ENCODE measurements at regions not wholly inside any gene's neighbourhood (a gene's known extent, or its start where the extent isn't known, plus 50 kb on each side); places are given as distances from the start of the nearest gene placed in this dataset.

DNA sequence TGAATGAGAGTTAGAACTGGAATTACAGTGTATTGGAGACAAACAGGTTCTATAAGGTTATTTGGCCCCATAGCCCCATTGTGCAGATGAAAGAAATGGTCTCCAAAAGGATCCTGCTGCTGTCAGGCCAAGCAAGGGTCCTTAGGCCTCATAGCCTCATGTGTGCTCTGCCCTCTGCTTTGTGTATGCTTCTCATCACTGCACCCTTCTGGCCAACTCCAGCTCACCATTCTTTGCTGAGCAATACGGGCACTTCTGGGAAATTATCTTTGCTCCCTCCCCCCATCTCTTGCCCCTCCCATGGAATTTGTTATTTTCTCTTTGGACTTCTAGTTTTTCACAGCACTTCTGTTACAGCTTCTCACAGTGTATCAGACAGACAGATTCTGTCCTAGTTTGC, 298.8 kb downstream of the FOXA2 start:
- H3K4me1 ChIP-seq: no peaks in the 10 kb centered on the region
- H3K36me3 ChIP-seq: no peaks in the 10 kb centered on the region
- no peak overlapping the region for H3K4me3 ChIP-seq
- 14 to 21% methylated on average over 1 of the region's 1 CpG for WGBS, 2 donors
- DNase-seq: no peak
- no peak overlapping the region for H3K27ac ChIP-seq
- TF ChIP-seq, protein P1, sequence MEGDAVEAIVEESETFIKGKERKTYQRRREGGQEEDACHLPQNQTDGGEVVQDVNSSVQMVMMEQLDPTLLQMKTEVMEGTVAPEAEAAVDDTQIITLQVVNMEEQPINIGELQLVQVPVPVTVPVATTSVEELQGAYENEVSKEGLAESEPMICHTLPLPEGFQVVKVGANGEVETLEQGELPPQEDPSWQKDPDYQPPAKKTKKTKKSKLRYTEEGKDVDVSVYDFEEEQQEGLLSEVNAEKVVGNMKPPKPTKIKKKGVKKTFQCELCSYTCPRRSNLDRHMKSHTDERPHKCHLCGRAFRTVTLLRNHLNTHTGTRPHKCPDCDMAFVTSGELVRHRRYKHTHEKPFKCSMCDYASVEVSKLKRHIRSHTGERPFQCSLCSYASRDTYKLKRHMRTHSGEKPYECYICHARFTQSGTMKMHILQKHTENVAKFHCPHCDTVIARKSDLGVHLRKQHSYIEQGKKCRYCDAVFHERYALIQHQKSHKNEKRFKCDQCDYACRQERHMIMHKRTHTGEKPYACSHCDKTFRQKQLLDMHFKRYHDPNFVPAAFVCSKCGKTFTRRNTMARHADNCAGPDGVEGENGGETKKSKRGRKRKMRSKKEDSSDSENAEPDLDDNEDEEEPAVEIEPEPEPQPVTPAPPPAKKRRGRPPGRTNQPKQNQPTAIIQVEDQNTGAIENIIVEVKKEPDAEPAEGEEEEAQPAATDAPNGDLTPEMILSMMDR (IDR thresholded peaks at IDR 0.05): no peak
- H3K9me3 ChIP-seq: no peaks in the 10 kb centered on the region
- intact Hi-C loops (cut with DNase I): no loop called here
- peaks cover 0 to 23% (median 5%) of the 10 kb centered on the region in 7 donors for H3K27me3 ChIP-seq
- no peak for ATAC-seq

DNA sequence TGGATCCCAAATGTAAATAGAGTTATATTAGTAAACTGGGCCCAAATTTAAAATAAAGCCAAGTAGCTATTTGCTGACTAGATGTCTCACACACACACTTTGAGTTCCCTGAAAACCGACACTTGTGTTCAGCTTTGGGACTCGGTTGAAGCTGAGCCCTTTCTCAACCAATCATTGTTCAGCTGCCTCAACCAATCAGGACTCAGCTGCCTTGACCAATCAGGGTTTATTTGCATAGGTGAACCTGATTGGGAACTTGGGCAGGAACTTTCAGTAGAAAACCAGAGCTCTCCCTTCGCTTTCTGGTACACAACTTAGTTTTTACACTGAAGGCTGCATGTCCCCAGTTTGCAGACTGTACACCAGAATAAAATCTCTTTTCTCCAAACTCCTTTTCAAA, 301.7 kb downstream of the FOXA2 start:
- DNase-seq: no peak
- no peaks in the 10 kb centered on the region for H3K36me3 ChIP-seq
- H3K27me3 ChIP-seq: peaks cover 0 to 9% (median 3%) of the 10 kb centered on the region in 7 donors
- TF ChIP-seq, protein P1 (IDR thresholded peaks at IDR 0.05): no peak
- intact Hi-C loops (cut with DNase I): no loop called here
- H3K4me3 ChIP-seq: no peak overlapping the region
- H3K27ac ChIP-seq: no peak overlapping the region
- H3K9me3 ChIP-seq: peaks cover 0 to 4% (median 0%) of the 10 kb centered on the region in 11 donors
- H3K4me1 ChIP-seq: no peaks in the 10 kb centered on the region
- 80 to 88% methylated on average over 3 of the region's 3 CpGs for WGBS, 2 donors
- no peak for ATAC-seq

DNA sequence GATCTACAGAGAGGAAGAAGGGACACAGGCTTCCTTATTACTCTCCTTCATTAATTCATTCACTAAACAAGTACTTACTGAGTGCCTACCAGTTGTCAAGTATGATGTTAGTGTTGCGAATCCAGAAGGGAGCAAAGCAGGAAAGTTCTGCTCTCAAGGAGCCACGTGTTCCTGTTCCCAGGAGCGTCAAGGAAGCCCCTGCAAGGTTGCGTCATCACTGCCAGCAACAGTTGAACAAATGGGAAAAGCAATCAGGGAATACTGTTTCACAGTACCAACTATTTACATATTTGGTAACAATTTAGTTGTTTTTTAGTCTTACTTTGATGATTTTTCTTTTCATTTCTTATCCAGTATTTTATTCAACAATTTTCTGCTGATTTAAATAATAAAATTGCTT, 310.0 kb downstream of the FOXA2 start:
- Histone ChIP-seq H3K4me1 (no peaks in the 10 kb centered on the region), H3K36me3 (no peaks in the 10 kb centered on the region), H3K27me3 (peaks cover 0 to 29% (median 0%) of the 10 kb centered on the region in 7 donors), H3K9me3 (peaks cover 0 to 8% (median 0%) of the 10 kb centered on the region in 11 donors), H3K4me3 (no peak overlapping the region), H3K27ac (no peak overlapping the region)
- 67 to 70% methylated on average over 4 of the region's 4 CpGs for WGBS, 2 donors
- no peak for DNase-seq
- no peak for ATAC-seq
- TF ChIP-seq, protein P1 (IDR thresholded peaks at IDR 0.05): no peak
- intact Hi-C loops (cut with DNase I): no loop called here

DNA sequence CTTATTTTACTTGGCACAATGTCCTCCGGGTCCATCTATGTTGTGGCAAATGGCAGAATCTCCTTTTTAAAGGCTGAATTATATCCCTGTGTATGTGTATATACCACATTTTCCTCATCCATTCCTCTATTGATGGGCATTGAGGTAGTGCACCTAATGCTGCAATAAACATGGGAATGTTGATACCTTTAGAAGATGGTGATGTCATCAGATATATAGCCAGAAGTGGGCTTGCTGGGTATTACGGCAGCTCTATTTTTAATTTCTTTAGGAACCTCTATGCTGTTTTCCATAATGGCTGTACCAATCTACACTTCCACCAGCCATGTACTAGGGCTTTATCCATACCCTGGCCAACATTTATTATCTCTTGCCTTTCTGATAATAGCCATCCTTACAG, 315.7 kb downstream of the FOXA2 start:
- ATAC-seq (no peak), DNase-seq (no peak)
- Histone ChIP-seq H3K4me3 (no peak overlapping the region), H3K9me3 (no peaks in the 10 kb centered on the region), H3K27me3 (peaks cover 0 to 19% (median 0%) of the 10 kb centered on the region in 7 donors), H3K4me1 (no peaks in the 10 kb centered on the region), H3K27ac (no peak overlapping the region), H3K36me3 (no peaks in the 10 kb centered on the region)
- intact Hi-C loops (cut with DNase I): no loop called here
- TF ChIP-seq, protein P1 (IDR thresholded peaks at IDR 0.05): no peak
- WGBS, 2 donors: 92 to 94% methylated on average over 2 of the region's 2 CpGs
